Skeletal muscle tissue (tissue), 3 donors: ENCODE measurements at regions not wholly inside any gene's neighbourhood (a gene's known extent, or its start where the extent isn't known, plus 50 kb on each side); places are given as distances from the start of the nearest gene placed in this dataset.

Source experiments
- H3K27ac ChIP-seq: one replicate; pipeline ENCODE4 v1.7.0; 2013; ENCODE audit warnings: mild to moderate bottlenecking, low read depth, low read length, inconsistent platforms
- H3K27me3 ChIP-seq, 3 donors: one replicate each; pipeline ENCODE4 v1.7.0; 2013; ENCODE audit warnings: low read length in 3 of 3; ENCODE audit not compliant: control insufficient read depth in 3 of 3, insufficient read depth in 3 of 3
- H3K36me3 ChIP-seq, 3 donors: one replicate each; pipeline ENCODE4 v1.7.0; 2013; ENCODE audit warnings: low read length in 3 of 3; ENCODE audit not compliant: control insufficient read depth in 3 of 3, insufficient read depth in 3 of 3
- H3K4me1 ChIP-seq, 3 donors: one replicate each; pipeline ENCODE4 v1.7.0; 2013; ENCODE audit warnings: low read length in 3 of 3, mild to moderate bottlenecking in 3 of 3; ENCODE audit not compliant: control insufficient read depth in 3 of 3, insufficient read depth in 3 of 3
- H3K4me3 ChIP-seq, 3 donors: one replicate each; pipeline ENCODE4 v1.7.0; 2013; ENCODE audit warnings: low read length in 3 of 3
- H3K9ac ChIP-seq, 3 donors: one replicate each; pipeline ENCODE4 v1.7.0; 2013; ENCODE audit warnings: low read length in 3 of 3, mild to moderate bottlenecking in 3 of 3, moderate library complexity in 2 of 3, low read depth in 1 of 3
- H3K9me3 ChIP-seq, 3 donors: one replicate each; pipeline ENCODE4 v1.7.0; 2013; ENCODE audit warnings: low read length in 3 of 3; ENCODE audit not compliant: control insufficient read depth in 3 of 3
- donor health status: Osteomylitis.

GRCh38 chr2:234146087-234146826 is 95.8 kb downstream of the SPP2 start:
- Histone ChIP-seq H3K36me3 (no peaks in the 10 kb centered on the region), H3K9me3 (peaks cover 0 to 1% (median 0%) of the 10 kb centered on the region in 3 donors), H3K4me3 (no peak overlapping the region), H3K9ac (no peak overlapping the region), H3K27ac (peak overlapping the region; percentile 36), H3K27me3 (no peaks in the 10 kb centered on the region), H3K4me1 (peaks cover 0 to 4% (median 0%) of the 10 kb centered on the region in 3 donors)

- Histone ChIP-seq H3K9ac (no peak overlapping the region), H3K36me3 (no peaks in the 10 kb centered on the region)
These were observed 95.0 kb downstream of the SPP2 start for GRCh38 chr2:234145511-234145910.

GRCh38 chr2:234145057-234145456 is 94.6 kb downstream of the SPP2 start:
- Histone ChIP-seq H3K9me3 (peaks cover 0 to 1% (median 0%) of the 10 kb centered on the region in 3 donors), H3K36me3 (no peaks in the 10 kb centered on the region), H3K9ac (no peak overlapping the region), H3K27ac (no peak overlapping the region), H3K4me3 (no peak overlapping the region), H3K4me1 (peaks cover 0 to 4% (median 0%) of the 10 kb centered on the region in 3 donors), H3K27me3 (no peaks in the 10 kb centered on the region)

More at GRCh38 chr2:234145511-234145910, 95.0 kb downstream of the SPP2 start:
- no peak overlapping the region for H3K4me3 ChIP-seq
- H3K27ac ChIP-seq, result no peak overlapping the region
- H3K9me3 ChIP-seq, result peaks cover 0 to 1% (median 0%) of the 10 kb centered on the region in 3 donors
- peaks cover 0 to 4% (median 0%) of the 10 kb centered on the region in 3 donors for H3K4me1 ChIP-seq
- no peaks in the 10 kb centered on the region for H3K27me3 ChIP-seq

GRCh38 chr2:234143896-234144295 is 93.4 kb downstream of the SPP2 start:
- Histone ChIP-seq H3K27me3 (no peaks in the 10 kb centered on the region), H3K4me1 (peaks cover 0 to 4% (median 0%) of the 10 kb centered on the region in 3 donors), H3K9ac (no peak overlapping the region), H3K36me3 (no peaks in the 10 kb centered on the region), H3K27ac (no peak overlapping the region), H3K4me3 (no peak overlapping the region), H3K9me3 (peaks cover 0 to 1% (median 0%) of the 10 kb centered on the region in 3 donors)

- no peak overlapping the region for H3K27ac ChIP-seq
- no peak overlapping the region for H3K9ac ChIP-seq
- peaks cover 0 to 4% (median 0%) of the 10 kb centered on the region in 3 donors for H3K4me1 ChIP-seq
- H3K36me3 ChIP-seq, result no peaks in the 10 kb centered on the region
- H3K9me3 ChIP-seq, result peaks cover 0 to 1% (median 0%) of the 10 kb centered on the region in 3 donors
- no peak overlapping the region for H3K4me3 ChIP-seq
- no peaks in the 10 kb centered on the region for H3K27me3 ChIP-seq
These were observed 92.0 kb downstream of the SPP2 start for GRCh38 chr2:234142530-234142929.

- Histone ChIP-seq H3K9me3 (peaks cover 0 to 1% (median 0%) of the 10 kb centered on the region in 3 donors), H3K36me3 (no peaks in the 10 kb centered on the region), H3K9ac (no peak overlapping the region), H3K4me3 (no peak overlapping the region), H3K4me1 (no peaks in the 10 kb centered on the region), H3K27ac (no peak overlapping the region), H3K27me3 (peaks cover 0 to 5% (median 3%) of the 10 kb centered on the region in 3 donors)
These were observed 89.3 kb downstream of the SPP2 start for GRCh38 chr2:234139755-234140154.

DNA sequence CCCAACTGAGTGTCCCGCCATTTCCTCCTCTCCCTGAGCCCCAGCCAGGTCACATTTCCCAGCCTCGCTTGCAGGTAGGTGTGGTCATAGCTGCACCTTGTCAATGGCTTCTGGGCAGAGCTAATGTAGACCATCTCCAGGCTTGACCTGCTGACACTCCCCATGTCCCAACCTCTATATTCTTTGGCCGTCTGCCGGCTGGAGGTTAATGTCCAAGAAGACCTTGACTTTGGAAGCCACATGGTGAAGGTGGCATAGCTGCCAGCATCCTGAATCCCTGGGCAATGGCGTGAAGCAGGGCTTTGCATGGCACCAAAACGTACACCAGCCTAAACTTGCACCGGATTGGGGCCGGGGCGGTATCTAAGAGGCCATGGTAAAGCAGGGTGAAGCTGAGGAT is 88.3 kb downstream of the SPP2 start:
- Histone ChIP-seq H3K36me3 (no peaks in the 10 kb centered on the region), H3K27me3 (peaks cover 0 to 5% (median 3%) of the 10 kb centered on the region in 3 donors), H3K4me1 (no peaks in the 10 kb centered on the region), H3K9ac (no peak overlapping the region), H3K4me3 (no peak overlapping the region), H3K9me3 (peaks cover 0 to 1% (median 0%) of the 10 kb centered on the region in 3 donors), H3K27ac (no peak overlapping the region)

DNA sequence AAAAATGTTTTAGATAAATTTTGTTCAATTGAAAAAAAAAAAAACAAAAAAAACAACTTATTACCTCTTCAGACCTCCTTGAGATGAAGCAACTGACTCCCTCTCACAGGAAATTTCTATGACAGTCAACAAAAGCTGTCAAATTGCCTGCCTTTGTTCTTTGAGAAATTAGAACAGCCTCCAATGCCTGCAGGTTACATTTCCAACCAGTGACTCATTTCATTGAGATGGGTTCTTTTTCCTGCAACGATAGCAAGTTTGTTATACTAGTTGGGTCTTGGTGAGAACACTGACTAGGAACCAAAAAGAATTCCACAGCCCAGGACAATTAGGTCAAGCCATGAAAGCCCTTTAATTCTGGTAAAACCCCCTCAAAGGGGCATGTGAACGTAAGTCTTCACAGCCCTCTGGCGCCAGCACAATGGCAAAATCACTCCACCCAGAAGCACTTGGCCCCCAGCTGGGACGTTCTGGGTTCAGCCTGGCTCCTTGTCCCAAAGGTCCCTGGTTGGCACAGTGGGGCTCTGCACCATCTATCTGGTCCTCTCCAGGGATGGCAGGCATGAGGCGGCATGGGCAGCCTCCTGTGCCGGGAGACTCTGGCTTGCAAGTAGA is 87.0 kb downstream of the SPP2 start:
- no peak overlapping the region for H3K9ac ChIP-seq
- H3K27me3 ChIP-seq, result peaks cover 0 to 5% (median 3%) of the 10 kb centered on the region in 3 donors
- H3K27ac ChIP-seq, result no peak overlapping the region
- H3K4me1 ChIP-seq, result no peaks in the 10 kb centered on the region
- no peak overlapping the region for H3K4me3 ChIP-seq
- peaks cover 0 to 1% (median 0%) of the 10 kb centered on the region in 3 donors for H3K9me3 ChIP-seq
- H3K36me3 ChIP-seq, result no peaks in the 10 kb centered on the region

- no peaks in the 10 kb centered on the region for H3K4me1 ChIP-seq
- no peak overlapping the region for H3K27ac ChIP-seq
- H3K36me3 ChIP-seq, result no peaks in the 10 kb centered on the region
- no peak overlapping the region for H3K9ac ChIP-seq
- H3K4me3 ChIP-seq, result no peak overlapping the region
- H3K27me3 ChIP-seq, result peaks cover 0 to 5% (median 3%) of the 10 kb centered on the region in 3 donors
- no peaks in the 10 kb centered on the region for H3K9me3 ChIP-seq
These were observed 86.0 kb downstream of the SPP2 start for GRCh38 chr2:234136461-234136860.

- Histone ChIP-seq H3K9me3 (no peaks in the 10 kb centered on the region), H3K4me1 (no peaks in the 10 kb centered on the region), H3K4me3 (no peak overlapping the region), H3K9ac (no peak overlapping the region), H3K27ac (no peak overlapping the region), H3K27me3 (peaks cover 0 to 5% (median 3%) of the 10 kb centered on the region in 3 donors), H3K36me3 (no peaks in the 10 kb centered on the region)
These were observed 85.3 kb downstream of the SPP2 start for GRCh38 chr2:234135750-234136221.
